ENCODE measurements at regions not wholly inside any gene's neighbourhood (a gene's known extent, or its start where the extent isn't known, plus 50 kb on each side); places are given as distances from the start of the nearest gene placed in this dataset.

DNA sequence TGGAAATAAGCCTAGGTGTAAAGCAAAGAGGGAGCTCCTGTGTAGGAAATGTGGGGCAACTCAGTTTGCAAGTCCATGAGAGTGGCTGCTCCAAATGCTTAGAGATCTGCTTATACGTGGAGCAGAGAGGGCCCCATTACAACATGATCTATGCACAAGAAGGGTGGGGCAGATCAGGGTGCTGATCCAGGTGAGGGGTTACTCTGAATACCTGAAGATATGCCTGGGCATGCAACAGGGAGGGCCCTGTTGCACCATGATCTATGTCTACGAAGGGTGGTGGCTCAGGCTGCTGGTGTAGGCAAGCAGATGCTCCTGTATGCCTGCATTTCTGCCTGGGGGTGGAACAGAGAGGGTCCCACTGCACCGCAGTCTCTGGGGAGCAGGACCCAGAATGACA, 1121.2 kb downstream of the RAPGEF2 start:
- no CpG with 5 or more reads among the region's 3 CpGs for WGBS (ENCODE audit: insufficient coverage, low lambda C conversion rate)
- no peak overlapping the region for H3K27ac ChIP-seq (ENCODE audit: low read length)
- H3K4me1 ChIP-seq (ENCODE audit: control insufficient read depth, insufficient read depth, low read length), result no peaks in the 10 kb centered on the region
- no peak for DNase-seq
- no peaks in the 10 kb centered on the region for H3K9me3 ChIP-seq (ENCODE audit: control insufficient read depth, low read depth, low read length)
- H3K36me3 ChIP-seq (ENCODE audit: control insufficient read depth, insufficient read depth, low read length), result no peaks in the 10 kb centered on the region
- no peak overlapping the region for H3K4me3 ChIP-seq (ENCODE audit: low read length)
- no peaks in the 10 kb centered on the region for H3K27me3 ChIP-seq (ENCODE audit: control insufficient read depth, insufficient read depth, low read length)

DNA sequence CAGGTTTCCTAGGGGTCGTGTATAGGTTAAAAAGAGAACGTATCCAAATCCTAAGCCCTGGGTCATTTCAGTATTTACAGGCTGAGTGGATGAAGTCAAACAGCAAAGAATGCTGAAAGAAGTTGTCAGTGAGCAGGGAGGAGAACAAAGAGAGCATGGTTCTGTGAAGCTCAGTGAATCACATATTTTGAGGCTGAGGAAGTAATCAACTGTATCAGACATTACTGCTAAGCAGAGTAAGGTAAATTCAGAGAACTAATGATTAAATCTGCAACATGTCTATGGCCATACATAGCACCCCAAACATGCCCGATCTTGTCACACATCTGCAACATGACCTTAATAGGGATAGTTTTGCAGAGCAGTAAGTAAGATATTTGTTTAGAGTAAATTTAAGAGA, 1130.3 kb downstream of the RAPGEF2 start:
- no peak for DNase-seq
- H3K9me3 ChIP-seq (ENCODE audit: control insufficient read depth, low read depth, low read length), result no peaks in the 10 kb centered on the region
- H3K4me1 ChIP-seq (ENCODE audit: control insufficient read depth, insufficient read depth, low read length), result no peaks in the 10 kb centered on the region
- H3K36me3 ChIP-seq (ENCODE audit: control insufficient read depth, insufficient read depth, low read length), result no peaks in the 10 kb centered on the region
- H3K4me3 ChIP-seq (ENCODE audit: low read length), result no peak overlapping the region
- no peaks in the 10 kb centered on the region for H3K27me3 ChIP-seq (ENCODE audit: control insufficient read depth, insufficient read depth, low read length)
- H3K27ac ChIP-seq (ENCODE audit: low read length), result no peak overlapping the region
- WGBS (ENCODE audit: insufficient coverage, low lambda C conversion rate), result no CpG with 5 or more reads among the region's 3 CpGs

DNA sequence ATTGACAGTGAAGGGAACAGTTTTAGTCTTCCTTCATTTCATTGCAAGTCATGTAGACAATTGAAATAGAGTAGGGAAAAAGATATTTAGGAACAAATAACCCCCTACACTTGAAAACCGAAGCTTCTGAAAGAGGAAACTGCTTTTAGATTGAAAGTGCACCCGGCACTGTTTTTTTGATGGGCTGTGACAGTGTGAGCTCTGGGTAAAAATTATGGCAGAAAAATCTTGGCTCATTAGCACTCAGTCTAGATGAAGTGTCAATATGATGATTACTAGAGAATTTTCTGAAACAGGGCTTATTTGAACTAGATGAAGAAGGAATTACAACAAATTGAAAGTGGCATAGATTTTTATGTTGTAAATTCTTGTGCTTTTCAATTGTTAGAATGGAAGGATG, 1132.4 kb downstream of the RAPGEF2 start:
- no peaks in the 10 kb centered on the region for H3K27me3 ChIP-seq (ENCODE audit: control insufficient read depth, insufficient read depth, low read length)
- 100% methylated on average over 2 of the region's 2 CpGs for WGBS (ENCODE audit: insufficient coverage, low lambda C conversion rate)
- no peaks in the 10 kb centered on the region for H3K4me1 ChIP-seq (ENCODE audit: control insufficient read depth, insufficient read depth, low read length)
- H3K27ac ChIP-seq (ENCODE audit: low read length), result no peak overlapping the region
- no peaks in the 10 kb centered on the region for H3K9me3 ChIP-seq (ENCODE audit: control insufficient read depth, low read depth, low read length)
- no peak overlapping the region for H3K4me3 ChIP-seq (ENCODE audit: low read length)
- no peak for DNase-seq
- H3K36me3 ChIP-seq (ENCODE audit: control insufficient read depth, insufficient read depth, low read length), result no peaks in the 10 kb centered on the region

DNA sequence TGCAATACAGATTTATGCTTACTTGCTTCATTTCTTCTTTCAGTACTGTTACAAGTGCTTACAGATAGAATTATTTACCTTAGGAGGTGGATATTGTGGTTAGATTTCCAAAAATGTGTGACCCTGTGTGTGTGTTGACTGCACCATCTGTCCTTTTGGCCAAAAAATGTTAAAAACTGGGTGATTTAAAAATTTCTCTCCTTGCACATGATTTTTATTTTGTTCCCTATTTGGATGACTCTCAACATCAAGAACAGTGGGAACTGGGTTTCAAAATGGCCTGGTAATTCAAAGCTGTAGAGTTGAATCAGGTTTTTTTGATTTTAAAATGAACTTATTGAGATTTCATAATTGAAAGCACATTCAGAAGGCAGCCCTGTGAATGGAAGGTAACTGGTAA, 1132.9 kb downstream of the RAPGEF2 start:
- H3K36me3 ChIP-seq (ENCODE audit: control insufficient read depth, insufficient read depth, low read length), result no peaks in the 10 kb centered on the region
- H3K9me3 ChIP-seq (ENCODE audit: control insufficient read depth, low read depth, low read length), result no peaks in the 10 kb centered on the region
- H3K4me3 ChIP-seq (ENCODE audit: low read length), result no peak overlapping the region
- no peaks in the 10 kb centered on the region for H3K4me1 ChIP-seq (ENCODE audit: control insufficient read depth, insufficient read depth, low read length)
- no peak overlapping the region for H3K27ac ChIP-seq (ENCODE audit: low read length)
- H3K27me3 ChIP-seq (ENCODE audit: control insufficient read depth, insufficient read depth, low read length), result no peaks in the 10 kb centered on the region
- no peak for DNase-seq

DNA sequence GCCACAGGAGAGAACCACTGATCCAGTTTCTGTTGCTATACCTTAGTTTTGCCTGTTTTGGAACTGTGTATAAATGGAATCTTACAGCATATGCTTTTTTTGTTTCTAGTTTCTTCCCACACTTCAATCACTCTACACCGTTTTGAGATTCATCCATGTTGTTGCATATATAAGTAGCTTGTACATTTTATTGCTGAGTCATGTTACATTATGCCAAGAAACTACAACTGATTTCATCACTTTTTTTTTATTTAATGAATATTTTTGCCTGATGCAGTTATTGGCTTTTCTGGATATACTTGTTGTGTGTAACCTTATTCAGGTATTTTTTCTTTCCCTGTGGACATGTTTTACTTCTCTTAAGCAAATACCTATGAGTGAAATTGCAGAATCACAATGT, 1135.9 kb downstream of the RAPGEF2 start:
- Histone ChIP-seq H3K36me3 (ENCODE audit: control insufficient read depth, insufficient read depth, low read length) (no peaks in the 10 kb centered on the region), H3K27ac (ENCODE audit: low read length) (no peak overlapping the region), H3K4me1 (ENCODE audit: control insufficient read depth, insufficient read depth, low read length) (no peaks in the 10 kb centered on the region), H3K9me3 (ENCODE audit: control insufficient read depth, low read depth, low read length) (no peaks in the 10 kb centered on the region), H3K27me3 (ENCODE audit: control insufficient read depth, insufficient read depth, low read length) (no peaks in the 10 kb centered on the region), H3K4me3 (ENCODE audit: low read length) (no peak overlapping the region)
- WGBS (ENCODE audit: insufficient coverage, low lambda C conversion rate), result 83% methylated on average over 1 of the region's 1 CpG
- DNase-seq, result no peak

DNA sequence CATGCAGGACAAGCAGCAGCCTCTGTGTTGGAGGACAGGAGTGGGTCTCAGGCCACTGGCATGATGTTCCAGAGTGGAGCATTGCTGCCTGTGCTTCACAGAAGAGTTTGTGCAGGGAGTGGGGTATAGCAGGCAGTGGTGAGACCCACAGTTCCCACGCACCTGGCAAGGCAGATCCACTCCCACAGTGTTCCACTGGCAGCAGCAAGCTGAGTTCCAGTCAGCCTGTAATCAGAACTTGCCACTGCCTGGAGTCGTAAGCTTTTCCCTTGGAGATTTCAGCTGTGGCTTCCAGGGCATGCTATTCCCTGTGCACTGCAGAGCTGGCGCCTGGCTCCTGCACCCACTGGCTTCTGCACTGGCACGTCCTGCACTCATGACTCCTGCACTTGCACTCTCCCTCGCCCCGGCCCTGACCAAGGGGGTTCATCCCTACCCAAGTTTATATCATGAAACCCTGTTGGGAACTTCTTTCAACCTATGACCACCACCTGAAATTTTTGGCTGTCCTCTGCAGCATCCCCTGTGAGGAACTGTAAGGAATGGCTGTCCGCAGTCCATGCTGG, 1144.3 kb downstream of the RAPGEF2 start:
- Histone ChIP-seq H3K27ac (ENCODE audit: low read length) (no peak overlapping the region), H3K4me1 (ENCODE audit: control insufficient read depth, insufficient read depth, low read length) (no peaks in the 10 kb centered on the region), H3K9me3 (ENCODE audit: control insufficient read depth, low read depth, low read length) (no peaks in the 10 kb centered on the region), H3K27me3 (ENCODE audit: control insufficient read depth, insufficient read depth, low read length) (no peaks in the 10 kb centered on the region), H3K4me3 (ENCODE audit: low read length) (no peak overlapping the region), H3K36me3 (ENCODE audit: control insufficient read depth, insufficient read depth, low read length) (no peaks in the 10 kb centered on the region)
- no CpG with 5 or more reads among the region's 7 CpGs for WGBS (ENCODE audit: insufficient coverage, low lambda C conversion rate)
- no peak for DNase-seq

DNA sequence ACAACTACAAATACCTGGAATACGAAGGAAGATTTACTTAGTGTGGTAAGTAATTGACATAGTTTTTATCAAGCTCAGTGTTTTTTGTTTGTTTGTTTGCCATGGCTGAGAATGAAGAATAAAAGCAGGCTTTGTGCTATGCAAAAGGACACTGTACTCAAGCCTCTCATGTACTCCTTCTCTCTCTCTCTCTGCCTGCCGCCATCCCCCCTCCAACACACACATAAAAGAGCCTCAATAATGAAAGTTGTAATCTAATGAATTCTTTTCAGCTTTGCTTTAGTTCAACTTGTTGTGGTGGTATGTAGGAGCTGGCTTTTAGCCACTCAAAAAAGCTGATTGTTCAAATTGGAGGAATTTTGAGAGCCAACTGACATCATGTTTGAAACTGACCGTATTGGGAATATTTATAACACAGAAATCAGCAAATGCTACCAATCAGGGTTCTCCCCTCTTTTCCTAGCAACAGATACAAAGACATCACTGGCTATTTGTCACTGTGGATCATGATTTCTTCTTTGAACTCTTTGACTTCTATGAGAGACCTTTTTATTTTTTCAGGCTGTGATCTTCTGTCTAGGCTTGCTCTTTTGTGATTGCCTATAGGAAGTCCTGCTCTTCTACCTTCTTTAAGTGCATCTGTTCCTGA, 1148.8 kb downstream of the RAPGEF2 start:
- no peak for DNase-seq
- WGBS (ENCODE audit: insufficient coverage, low lambda C conversion rate), result 100% methylated on average over 1 of the region's 3 CpGs
- H3K27ac ChIP-seq (ENCODE audit: low read length), result no peak overlapping the region

DNA sequence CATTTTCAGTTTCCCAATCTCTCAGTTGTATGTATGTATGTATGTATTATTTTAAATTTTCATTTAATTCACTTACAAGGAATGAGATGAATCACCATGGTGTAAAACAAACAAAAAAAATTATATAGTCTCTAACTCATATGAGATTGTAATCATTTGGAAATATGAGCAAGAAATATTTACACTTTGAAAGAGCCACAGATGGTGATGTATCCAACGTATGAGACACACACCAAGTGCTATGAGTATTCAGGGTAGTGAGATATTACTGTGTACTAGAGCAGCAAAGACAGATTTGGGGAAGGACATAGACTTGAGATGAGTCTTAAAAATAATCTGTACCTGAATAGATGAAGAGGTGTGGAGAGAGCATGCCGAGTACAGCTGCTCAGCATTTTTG, 1154.4 kb downstream of the RAPGEF2 start:
- Histone ChIP-seq H3K27me3 (ENCODE audit: control insufficient read depth, insufficient read depth, low read length) (no peaks in the 10 kb centered on the region), H3K4me3 (ENCODE audit: low read length) (no peak overlapping the region), H3K4me1 (ENCODE audit: control insufficient read depth, insufficient read depth, low read length) (no peaks in the 10 kb centered on the region), H3K36me3 (ENCODE audit: control insufficient read depth, insufficient read depth, low read length) (no peaks in the 10 kb centered on the region), H3K27ac (ENCODE audit: low read length) (no peak overlapping the region), H3K9me3 (ENCODE audit: control insufficient read depth, low read depth, low read length) (no peaks in the 10 kb centered on the region)
- no peak for DNase-seq
- 67% methylated on average over 2 of the region's 2 CpGs for WGBS (ENCODE audit: insufficient coverage, low lambda C conversion rate)

More for the DNA sequence above, 1148.8 kb downstream of the RAPGEF2 start:
- no peaks in the 10 kb centered on the region for H3K4me1 ChIP-seq (ENCODE audit: control insufficient read depth, insufficient read depth, low read length)
- no peak overlapping the region for H3K4me3 ChIP-seq (ENCODE audit: low read length)
- H3K36me3 ChIP-seq (ENCODE audit: control insufficient read depth, insufficient read depth, low read length), result no peaks in the 10 kb centered on the region
- H3K27me3 ChIP-seq (ENCODE audit: control insufficient read depth, insufficient read depth, low read length), result no peaks in the 10 kb centered on the region
- no peaks in the 10 kb centered on the region for H3K9me3 ChIP-seq (ENCODE audit: control insufficient read depth, low read depth, low read length)

DNA sequence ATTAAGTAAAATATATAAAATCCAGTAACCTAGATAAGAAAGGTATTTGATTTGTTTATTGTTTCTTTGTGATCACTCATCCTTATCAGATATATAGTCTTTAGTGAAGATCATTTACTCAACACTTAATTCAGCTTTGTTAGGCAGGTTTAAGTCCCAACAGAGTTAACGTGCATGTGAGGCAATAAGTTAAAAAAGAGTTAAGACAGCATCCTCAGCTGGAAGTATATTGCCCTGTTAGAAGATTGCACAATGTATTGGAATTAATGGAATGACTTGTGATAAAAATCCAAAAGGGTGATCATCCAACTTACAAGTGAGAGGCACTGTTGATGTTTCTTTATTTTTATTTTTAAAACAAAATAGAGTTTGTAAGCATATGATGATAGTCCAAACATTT, 1162.1 kb downstream of the RAPGEF2 start:
- no CpG with 5 or more reads among the region's 1 CpG for WGBS (ENCODE audit: insufficient coverage, low lambda C conversion rate)
- no peak for DNase-seq
- no peak overlapping the region for H3K27ac ChIP-seq (ENCODE audit: low read length)
- no peak overlapping the region for H3K4me3 ChIP-seq (ENCODE audit: low read length)
- H3K27me3 ChIP-seq (ENCODE audit: control insufficient read depth, insufficient read depth, low read length), result no peaks in the 10 kb centered on the region
- no peaks in the 10 kb centered on the region for H3K4me1 ChIP-seq (ENCODE audit: control insufficient read depth, insufficient read depth, low read length)
- no peaks in the 10 kb centered on the region for H3K9me3 ChIP-seq (ENCODE audit: control insufficient read depth, low read depth, low read length)
- no peaks in the 10 kb centered on the region for H3K36me3 ChIP-seq (ENCODE audit: control insufficient read depth, insufficient read depth, low read length)

DNA sequence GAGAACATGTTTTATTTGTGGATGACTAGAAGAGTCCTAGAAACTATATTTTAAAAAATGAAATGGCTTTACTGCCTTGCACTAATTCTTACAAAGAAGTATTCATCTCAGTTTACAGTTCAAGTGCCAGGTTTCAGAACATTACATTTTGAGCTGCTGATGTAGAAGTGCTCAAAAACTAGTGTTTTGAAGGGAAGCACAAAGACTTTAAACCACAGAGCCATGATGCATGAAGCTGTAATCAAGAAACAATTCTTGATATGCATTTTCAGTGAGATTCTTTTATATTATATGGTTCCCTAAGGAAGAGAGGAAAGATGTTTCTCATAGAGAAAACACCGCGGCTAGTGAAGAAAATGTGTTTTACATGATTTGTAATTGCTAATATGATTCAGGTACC, 1163.0 kb downstream of the RAPGEF2 start:
- Histone ChIP-seq H3K4me3 (ENCODE audit: low read length) (no peak overlapping the region), H3K4me1 (ENCODE audit: control insufficient read depth, insufficient read depth, low read length) (no peaks in the 10 kb centered on the region), H3K9me3 (ENCODE audit: control insufficient read depth, low read depth, low read length) (no peaks in the 10 kb centered on the region), H3K27me3 (ENCODE audit: control insufficient read depth, insufficient read depth, low read length) (no peaks in the 10 kb centered on the region), H3K36me3 (ENCODE audit: control insufficient read depth, insufficient read depth, low read length) (no peaks in the 10 kb centered on the region), H3K27ac (ENCODE audit: low read length) (no peak overlapping the region)
- no peak for DNase-seq
- WGBS (ENCODE audit: insufficient coverage, low lambda C conversion rate), result no CpG with 5 or more reads among the region's 2 CpGs

DNA sequence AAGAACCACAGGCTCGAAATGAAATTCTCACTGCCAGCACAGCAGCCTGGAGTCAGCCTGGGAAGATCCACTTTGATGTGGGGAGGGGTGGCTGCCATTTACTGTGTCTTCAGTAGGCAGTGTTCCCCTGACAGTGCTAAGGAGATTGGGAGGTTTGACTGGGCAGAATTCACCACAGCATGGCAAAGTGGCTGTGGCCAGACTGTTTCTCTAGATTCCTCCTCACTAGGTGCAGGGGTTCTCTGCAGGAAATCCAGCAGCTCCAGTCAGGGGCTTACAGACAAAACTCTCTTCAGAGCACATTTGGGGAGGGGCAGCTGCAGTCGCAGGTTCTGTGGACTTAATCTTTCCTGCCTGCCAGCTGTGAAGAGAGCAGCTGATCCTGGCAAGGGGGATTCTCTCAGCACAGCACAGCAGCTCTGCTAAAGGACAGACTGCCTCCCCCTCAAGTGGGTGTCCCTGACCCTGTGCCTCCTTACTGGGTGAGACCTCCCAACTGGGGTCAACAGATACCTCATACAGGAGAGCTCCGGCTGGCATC, 1174.0 kb downstream of the RAPGEF2 start:
- Histone ChIP-seq H3K4me3 (ENCODE audit: low read length) (no peak overlapping the region), H3K9me3 (ENCODE audit: control insufficient read depth, low read depth, low read length) (no peaks in the 10 kb centered on the region), H3K4me1 (ENCODE audit: control insufficient read depth, insufficient read depth, low read length) (no peaks in the 10 kb centered on the region), H3K27me3 (ENCODE audit: control insufficient read depth, insufficient read depth, low read length) (no peaks in the 10 kb centered on the region), H3K36me3 (ENCODE audit: control insufficient read depth, insufficient read depth, low read length) (no peaks in the 10 kb centered on the region), H3K27ac (ENCODE audit: low read length) (no peak overlapping the region)
- no CpG with 5 or more reads among the region's 3 CpGs for WGBS (ENCODE audit: insufficient coverage, low lambda C conversion rate)
- DNase-seq, result no peak
